Caco-2 (cell line): ENCODE measurements at regions not wholly inside any gene's neighbourhood (a gene's known extent, or its start where the extent isn't known, plus 50 kb on each side); places are given as distances from the start of the nearest gene placed in this dataset.

Experiments used
- BruUV-seq: library from RNA; stranded (reverse); fragments of 400-500 nt; replicated peaks from 2 replicates; lab custom pipeline; 2021; lab: Mats Ljungman, UMichigan
- CTCF ChIA-PET: fragments of 300-600 bp; sonication (Branson Sonifier 250); formaldehyde crosslinking; loops from one replicate; lab custom pipeline; 2022; ENCODE audit warnings: antibody characterized with exemption; lab: Charles Lee
- POLR2A ChIA-PET: fragments of 300-600 bp; sonication (Branson Sonifier 250); formaldehyde crosslinking; loops from one replicate; lab custom pipeline; 2022; ENCODE audit warnings: antibody characterized with exemption; lab: Charles Lee
- DNase-seq, 2 experiments: peaks; one replicate each; pipeline versions ENCODE4 v3.0.0 to v3.0.0-alpha.2; 2020 to 2022
- H3K27me3 ChIP-seq: replicated peaks from 2 replicates; pipeline ENCODE4 v1.6.0; 2011; ENCODE audit warnings: low read length; ENCODE audit not compliant: control insufficient read depth, insufficient read depth
- H3K36me3 ChIP-seq: 2 replicates; pipeline ENCODE4 v1.5.1; 2011; ENCODE audit warnings: low read length; ENCODE audit not compliant: control insufficient read depth, insufficient read depth
- H3K4me1 ChIP-seq: fragments of 250-450 bp; sonication (Bioruptor Pico); 2 replicates; pipeline ENCODE4 v1.5.1; 2020; ENCODE audit warnings: mild to moderate bottlenecking
- H3K4me3 ChIP-seq: 2 replicates; pipeline ENCODE4 v1.5.1; 2011; ENCODE audit warnings: low read depth, mild to moderate bottlenecking, control low read depth, low read length
- H3K9me3 ChIP-seq: fragments of 250-450 bp; sonication (Bioruptor Pico); 2 replicates; pipeline ENCODE4 v1.5.1; 2020; ENCODE audit warnings: mild to moderate bottlenecking, moderate library complexity
- H3K27ac Mint-ChIP-seq: one replicate; pipeline ENCODE4 v1.8.0; 2022; ENCODE audit warnings: mixed read lengths; ENCODE audit not compliant: unreplicated experiment
- H3K27me3 Mint-ChIP-seq: one replicate; pipeline ENCODE4 v1.8.0; 2022; ENCODE audit warnings: mixed read lengths; ENCODE audit not compliant: insufficient read depth, unreplicated experiment
- H3K36me3 Mint-ChIP-seq: one replicate; pipeline ENCODE4 v1.8.0; 2022; ENCODE audit warnings: mild to moderate bottlenecking, mixed read lengths; ENCODE audit not compliant: insufficient read depth, unreplicated experiment
- H3K4me1 Mint-ChIP-seq: one replicate; pipeline ENCODE4 v1.8.0; 2022; ENCODE audit warnings: low read depth, mixed read lengths; ENCODE audit not compliant: unreplicated experiment
- H3K4me3 Mint-ChIP-seq: one replicate; pipeline ENCODE4 v1.8.0; 2022; ENCODE audit warnings: mild to moderate bottlenecking, moderate library complexity, mixed read lengths; ENCODE audit not compliant: unreplicated experiment
- H3K9me3 Mint-ChIP-seq: one replicate; pipeline ENCODE4 v1.8.0; 2022; ENCODE audit warnings: mixed read lengths; ENCODE audit not compliant: unreplicated experiment
- CTCF ChIP-seq, 2 experiments: fragments of 200-600 bp in 1 of 2; IDR thresholded peaks; 1 replicate in 1 of 2; 2 replicates in 1 of 2; pipeline versions ENCODE4 v1.5.1 to v1.8.0; 2011 to 2022; ENCODE audit warnings: antibody characterized with exemption in 1 of 2, control low read depth in 1 of 2, inconsistent platforms in 1 of 2, low read depth in 1 of 2, low read length in 1 of 2, mild to moderate bottlenecking in 1 of 2, moderate library complexity in 1 of 2; ENCODE audit not compliant: insufficient read depth in 1 of 2, severe bottlenecking in 1 of 2, unreplicated experiment in 1 of 2
- intact Hi-C: fragments of 100-400 bp; cut with micrococcal nuclease; formaldehyde crosslinking; loops from one replicate; pipeline ENCODE4 v1.10.0; 2022; ENCODE audit not compliant: unreplicated experiment

- no peak for TF ChIP-seq CTCF (IDR thresholded peaks at IDR 0.05; ENCODE audit: insufficient read depth in 1 of 2, low read depth in 1 of 2, low read length in 1 of 2, severe bottlenecking in 1 of 2, unreplicated experiment in 1 of 2)
- no TSS peak for BruUV-seq
- intact Hi-C loops = no loop called here
- no peaks in the 10 kb centered on the region for H3K4me1 Mint-ChIP-seq
- no peak overlapping the region for H3K27ac Mint-ChIP-seq
- no peaks in the 10 kb centered on the region for H3K36me3 Mint-ChIP-seq
- peaks cover 14% of the 10 kb centered on the region for H3K27me3 Mint-ChIP-seq
- H3K9me3 Mint-ChIP-seq = no peaks in the 10 kb centered on the region
- ChIA-PET CTCF (no interaction called here), POLR2A (no interaction called here)
- no peaks in the 10 kb centered on the region for H3K9me3 ChIP-seq
- H3K4me3 Mint-ChIP-seq = no peak overlapping the region
- no peak for DNase-seq
- H3K4me1 ChIP-seq = no peaks in the 10 kb centered on the region
- no peaks in the 10 kb centered on the region for H3K36me3 ChIP-seq
- H3K4me3 ChIP-seq = no peak overlapping the region
- H3K27me3 ChIP-seq = no peaks in the 10 kb centered on the region
Measured at GRCh38 chr2:154638783-154639182, 59.7 kb upstream of the KCNJ3 start.

- H3K27ac Mint-ChIP-seq = no peak overlapping the region
- no TSS peak for BruUV-seq
- CTCF ChIA-PET = no interaction called here
Measured at GRCh38 chr2:154640000-154640399, 58.5 kb upstream of the KCNJ3 start.

More at GRCh38 chr2:154640000-154640399, 58.5 kb upstream of the KCNJ3 start:
- Mint-ChIP-seq H3K27me3 (peaks cover 9% of the 10 kb centered on the region), H3K36me3 (no peaks in the 10 kb centered on the region), H3K4me1 (no peaks in the 10 kb centered on the region), H3K4me3 (no peak overlapping the region), H3K9me3 (no peaks in the 10 kb centered on the region)
- no peaks in the 10 kb centered on the region for H3K9me3 ChIP-seq
- no peaks in the 10 kb centered on the region for H3K4me1 ChIP-seq
- no peaks in the 10 kb centered on the region for H3K36me3 ChIP-seq
- TF ChIP-seq CTCF (IDR thresholded peaks at IDR 0.05; ENCODE audit: insufficient read depth in 1 of 2, low read depth in 1 of 2, low read length in 1 of 2, severe bottlenecking in 1 of 2, unreplicated experiment in 1 of 2) = no peak
- POLR2A ChIA-PET = no interaction called here
- intact Hi-C loops = no loop called here
- no peaks in the 10 kb centered on the region for H3K27me3 ChIP-seq
- no peak for DNase-seq
- H3K4me3 ChIP-seq = no peak overlapping the region
